ENCODE measurements at regions not wholly inside any gene's neighbourhood (a gene's known extent, or its start where the extent isn't known, plus 50 kb on each side); places are given as distances from the start of the nearest gene placed in this dataset.

- H3K23me2 ChIP-seq (ENCODE audit: insufficient read length, low read depth, low read length, poor library complexity, severe bottlenecking) = no peaks in the 10 kb centered on the region
- no peak overlapping the region for H3K18ac ChIP-seq (ENCODE audit: insufficient read length, low read depth, low read length)
- no peaks in the 10 kb centered on the region for H3K79me2 ChIP-seq (ENCODE audit: insufficient read depth, low read length)
- H2AK5ac ChIP-seq (ENCODE audit: insufficient read length, low read length) = no peak overlapping the region
- H3K36me3 Mint-ChIP-seq (ENCODE audit: insufficient read depth in 1 of 3, low read depth in 3 of 3) = peaks cover 4 to 9% (median 5%) of the 10 kb centered on the region in 3 experiments; a peak in 4 of 7 replicates
- H2AFZ ChIP-seq (ENCODE audit: low read length) = no peak overlapping the region
- H3K4me1 Mint-ChIP-seq = no peaks in the 10 kb centered on the region; a peak in 1 of 4 replicates
- WGBS (ENCODE audit: extremely low coverage, insufficient read length, low lambda C conversion rate) = no CpG with 5 or more reads among the region's 5 CpGs
- H3K56ac ChIP-seq (ENCODE audit: insufficient read length, low read depth, low read length) = no peak overlapping the region
- H2BK12ac ChIP-seq (ENCODE audit: insufficient read length, low read depth, low read length) = no peak overlapping the region
- no peak overlapping the region for H2BK15ac ChIP-seq (ENCODE audit: low read depth, low read length)
- no peak overlapping the region for H3K27ac ChIP-seq (ENCODE audit: insufficient read length, low read depth, low read length)
- no peak overlapping the region for H4K91ac ChIP-seq (ENCODE audit: insufficient read length, low read depth, low read length)
- H3K23ac ChIP-seq (ENCODE audit: insufficient read length, low read depth, low read length) = no peak overlapping the region
- H3K4me1 ChIP-seq (ENCODE audit: insufficient read depth, low read length) = no peaks in the 10 kb centered on the region
- DNase-seq = no peak
- H4K5ac ChIP-seq (ENCODE audit: insufficient read length, low read depth, low read length) = no peak overlapping the region
- H4K20me1 ChIP-seq (ENCODE audit: control insufficient read depth, insufficient read depth, insufficient read length) = no peaks in the 10 kb centered on the region
- H3T11ph ChIP-seq (ENCODE audit: low read length) = no peak overlapping the region
- no peak overlapping the region for H3K14ac ChIP-seq (ENCODE audit: insufficient read depth, low read length)
- TF ChIP-seq CTCF (conservative IDR thresholded peaks at IDR 0.05) = no peak
- H3K27me3 ChIP-seq (ENCODE audit: insufficient read depth, low read length) = no peaks in the 10 kb centered on the region
- no peak overlapping the region for H3K4me2 ChIP-seq (ENCODE audit: insufficient read depth, insufficient read length, low read length)
- no peaks in the 10 kb centered on the region for H3K9me3 ChIP-seq (ENCODE audit: control insufficient read depth, low read depth, low read length)
- no peaks in the 10 kb centered on the region for H3K79me1 ChIP-seq (ENCODE audit: insufficient read depth, low read depth, low read length, poor library complexity, severe bottlenecking)
- no peak overlapping the region for H2BK120ac ChIP-seq (ENCODE audit: low read depth, low read length, poor library complexity, severe bottlenecking)
- no peak overlapping the region for H3K9ac ChIP-seq (ENCODE audit: extremely low read depth, insufficient read length, low read length)
- H3K4me3 Mint-ChIP-seq = no peak overlapping the region
- H3K9me3 Mint-ChIP-seq = peaks cover 1 to 10% of the 10 kb centered on the region in 2 experiments; a peak in 4 of 5 replicates
- no peak overlapping the region for H2BK5ac ChIP-seq (ENCODE audit: insufficient read length, low read length)
- H2BK20ac ChIP-seq (ENCODE audit: low read depth, low read length, poor library complexity, severe bottlenecking) = no peak overlapping the region
- H3K4ac ChIP-seq (ENCODE audit: low read depth, low read length) = no peak overlapping the region
- no peak overlapping the region for H4K8ac ChIP-seq (replicated peaks; ENCODE audit: insufficient read length, low read depth, low read length)
- no peaks in the 10 kb centered on the region for H3K27me3 Mint-ChIP-seq (ENCODE audit: low read depth)
- H3K27ac Mint-ChIP-seq = no peak overlapping the region
Measured at GRCh38 chr6:164436976-164437375, 872.4 kb downstream of the C6orf118 start.

Data from H9 (cell line).